GM19372 (cell line): ENCODE measurements at regions not wholly inside any gene's neighbourhood (a gene's known extent, or its start where the extent isn't known, plus 50 kb on each side); places are given as distances from the start of the nearest gene placed in this dataset.

Experiments used
- ATAC-seq: cut with Tn5 transposase; IDR thresholded peaks from one replicate; pipeline ENCODE4 v1.9.1; 2021; ENCODE audit warnings: mild to moderate bottlenecking, low read depth, moderate library complexity; ENCODE audit not compliant: unreplicated experiment

DNA sequence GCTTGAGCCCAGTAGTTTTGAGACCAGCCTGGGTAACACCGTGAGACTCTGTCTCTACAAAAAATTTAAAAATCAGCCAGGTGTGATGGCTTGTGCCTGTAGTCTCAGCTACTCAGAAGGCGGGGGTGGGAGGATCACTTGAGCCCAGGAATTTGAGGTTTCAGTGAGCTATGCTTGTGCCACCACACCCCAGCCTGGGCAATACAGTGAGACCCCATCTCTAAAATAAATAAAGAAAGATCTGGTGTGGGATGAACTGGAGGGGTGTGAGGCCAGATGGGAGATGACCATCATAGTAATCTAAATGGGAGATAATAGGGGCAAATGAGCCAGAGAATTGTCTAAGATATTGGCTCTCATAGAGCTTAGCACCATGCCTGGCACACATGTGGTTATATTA is 60.1 kb upstream of the TRABD2B start:
- ATAC-seq: no peak

DNA sequence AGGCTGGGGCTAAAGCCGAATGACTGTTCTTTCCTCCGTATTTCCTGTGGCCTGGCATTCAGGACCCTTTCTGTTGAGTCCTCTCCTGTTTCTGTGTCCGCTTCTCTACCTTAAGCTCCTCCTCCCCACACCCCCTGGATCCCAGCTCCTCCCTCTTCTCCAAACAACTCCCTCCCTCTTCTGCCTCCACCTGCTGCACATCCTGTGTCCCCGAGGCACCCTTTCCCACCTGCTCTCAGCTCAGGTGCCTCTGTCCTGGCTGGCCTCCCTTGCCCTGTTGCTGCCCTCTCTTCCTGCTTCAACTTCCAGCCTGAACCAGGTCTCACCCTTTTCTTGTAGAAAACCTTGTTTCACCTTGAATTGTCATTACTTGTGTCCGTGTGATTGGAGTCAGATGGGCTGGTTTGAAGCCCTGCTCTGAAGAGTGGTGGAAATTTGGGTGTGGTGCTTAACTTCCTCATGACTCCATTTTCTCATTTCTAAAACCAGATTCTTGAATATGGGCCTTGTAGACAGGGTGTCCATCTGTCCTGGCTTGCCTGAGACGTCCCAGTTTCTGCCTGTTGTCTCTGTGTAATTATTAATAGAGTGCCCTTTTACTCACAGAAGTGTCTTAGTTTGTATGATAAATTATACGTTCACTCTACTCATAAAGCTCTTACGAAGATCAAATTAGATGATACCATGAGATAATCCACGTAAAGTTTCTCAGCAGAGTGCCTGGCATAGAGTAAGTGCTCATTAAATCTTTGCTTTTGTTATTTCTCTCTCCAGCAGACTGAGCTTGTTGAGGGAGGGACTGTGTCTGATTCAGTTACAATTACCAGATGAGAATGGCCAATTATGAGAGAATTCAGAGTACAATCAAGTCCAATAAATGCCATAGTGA is 58.9 kb upstream of the TRABD2B start:
- ATAC-seq: no peak

DNA sequence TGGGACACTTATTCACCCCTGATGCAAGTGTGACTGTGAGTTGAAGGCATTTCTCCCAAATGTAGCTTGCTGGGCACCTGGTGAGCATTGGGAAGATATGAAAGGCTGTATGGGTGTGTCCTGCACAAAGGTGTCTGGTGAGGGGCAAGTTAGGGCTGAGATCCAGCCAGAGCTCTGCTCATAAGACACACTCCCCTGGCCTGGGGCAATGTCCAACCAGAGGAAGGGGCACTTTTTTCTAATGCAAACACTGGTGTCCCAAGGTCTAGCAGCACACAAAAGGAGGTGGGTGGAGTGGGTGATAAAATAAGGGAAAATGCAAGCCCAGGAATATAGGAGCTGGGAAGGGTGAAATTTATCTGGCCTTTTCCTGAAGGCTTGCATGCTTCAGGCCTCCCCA is 57.0 kb upstream of the TRABD2B start:
- ATAC-seq: no peak

DNA sequence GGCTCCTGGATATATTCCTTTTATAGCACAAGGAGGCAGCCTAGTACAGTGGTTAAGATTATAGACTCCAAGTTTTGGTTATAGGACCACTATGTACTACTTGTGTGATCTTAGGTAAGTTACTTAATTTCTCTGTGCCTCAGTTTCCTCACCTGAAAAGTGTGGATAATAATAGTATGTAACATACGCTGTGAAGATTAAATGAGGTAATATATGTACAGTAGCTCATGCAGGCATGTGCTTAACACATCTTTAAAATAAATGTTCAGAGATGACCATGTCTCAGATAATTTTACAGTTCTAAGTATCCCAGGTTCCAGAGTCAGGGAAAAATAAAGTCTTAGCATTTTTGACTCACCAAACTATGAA is 55.7 kb upstream of the TRABD2B start:
- no peak for ATAC-seq

DNA sequence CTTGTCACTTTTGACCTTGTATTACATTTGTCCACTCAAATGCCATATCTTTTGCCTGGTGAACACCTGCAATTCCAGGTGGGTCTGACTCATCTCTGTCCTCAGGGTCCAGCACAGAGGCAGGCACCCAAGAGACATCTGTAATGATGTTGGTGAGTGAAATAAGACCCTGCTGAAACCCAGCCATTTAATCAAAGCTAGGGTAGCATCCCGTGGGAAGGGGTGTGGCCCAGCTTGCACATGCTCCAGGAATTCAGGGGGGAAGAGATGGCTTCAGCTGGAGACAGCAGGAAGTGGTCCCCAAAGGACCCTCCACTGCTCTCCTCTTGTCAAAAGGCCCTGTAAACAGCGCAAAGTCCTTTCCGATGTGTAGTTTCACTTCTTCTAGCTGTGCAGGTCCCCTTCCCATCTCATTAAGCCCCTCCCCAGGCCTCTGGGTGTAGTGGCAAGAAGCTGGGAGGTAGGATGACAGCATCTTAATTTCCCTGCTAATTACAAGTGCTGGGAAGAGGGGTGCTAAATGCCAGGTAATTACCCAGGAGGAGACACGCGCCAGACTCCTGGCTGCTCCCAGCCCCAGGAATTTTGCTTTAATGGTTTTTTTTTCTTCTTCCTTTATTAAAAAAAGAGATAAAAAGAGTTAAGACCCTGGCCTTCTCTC is 54.4 kb upstream of the TRABD2B start:
- ATAC-seq: no peak

DNA sequence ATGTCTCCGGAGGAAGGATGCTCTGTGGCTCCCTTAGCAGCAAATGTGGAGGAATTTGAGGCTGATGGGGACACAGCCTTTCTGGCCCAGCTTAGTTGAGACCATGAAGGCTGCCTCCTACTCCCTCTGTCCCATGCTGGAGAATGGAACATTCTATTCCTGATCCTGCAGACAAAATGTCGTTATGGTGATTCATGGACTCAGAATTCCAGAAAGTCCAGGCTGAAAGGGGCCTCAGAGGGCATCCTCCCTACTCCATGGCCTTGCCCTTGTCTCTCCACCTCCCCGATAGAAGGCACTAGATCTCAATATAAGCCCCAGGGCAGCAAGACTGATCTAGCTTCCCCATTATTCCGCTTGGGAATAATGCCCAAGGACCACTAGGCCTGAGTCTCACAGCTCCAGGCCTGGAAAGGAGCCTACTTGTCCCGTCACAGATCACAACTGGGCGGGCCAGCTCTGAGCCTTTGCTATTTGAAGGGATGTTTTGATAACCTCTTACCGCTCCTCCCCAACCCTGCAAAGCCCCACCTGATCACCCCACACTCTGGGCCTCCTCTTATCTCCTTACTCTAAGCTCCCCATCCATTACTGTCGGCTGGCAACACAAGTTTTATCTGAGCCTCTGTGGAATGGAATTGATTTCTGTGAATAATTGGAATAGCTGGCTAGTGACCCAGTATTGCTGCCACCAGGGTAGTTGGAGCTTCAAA is 52.8 kb upstream of the TRABD2B start:
- ATAC-seq: no peak

DNA sequence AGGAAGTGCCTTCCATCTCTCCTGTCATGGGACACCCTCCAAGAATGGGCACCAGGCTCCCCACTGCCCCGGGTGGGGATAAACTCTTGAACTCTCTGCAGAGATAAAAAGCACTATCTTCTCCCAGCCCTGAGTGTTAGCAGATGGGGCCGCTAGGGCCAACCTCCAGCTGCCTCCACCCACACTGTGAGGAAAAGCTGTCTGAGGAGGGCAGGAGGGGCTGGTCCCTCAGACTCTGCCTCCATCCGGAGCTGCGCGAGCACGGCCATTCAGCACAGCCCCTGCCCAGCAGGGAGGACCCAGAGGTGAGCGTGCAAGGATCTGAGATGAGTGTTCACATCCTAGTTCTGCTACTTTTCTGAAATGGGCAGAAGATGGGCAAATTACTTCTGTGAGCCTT is 51.8 kb upstream of the TRABD2B start:
- no peak for ATAC-seq

DNA sequence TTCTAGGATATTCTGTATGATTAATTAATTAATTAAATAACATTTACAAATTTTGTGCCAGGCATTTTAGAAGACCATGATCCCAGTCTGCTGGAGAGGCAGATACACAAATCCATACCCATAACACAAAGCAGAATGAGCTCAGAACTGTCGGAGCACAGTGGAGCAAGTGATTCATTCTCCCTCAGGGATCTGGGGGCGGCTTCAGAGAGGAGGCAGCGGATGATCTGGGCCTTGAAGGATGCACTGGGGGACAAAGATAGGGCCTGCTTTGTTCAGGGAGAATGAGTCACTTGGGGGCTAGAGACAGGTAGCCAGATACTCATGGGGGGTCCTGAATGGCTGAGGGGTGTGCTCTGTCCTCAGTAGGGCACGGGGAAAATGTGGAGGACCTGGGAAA is 50.9 kb upstream of the TRABD2B start:
- no peak for ATAC-seq

DNA sequence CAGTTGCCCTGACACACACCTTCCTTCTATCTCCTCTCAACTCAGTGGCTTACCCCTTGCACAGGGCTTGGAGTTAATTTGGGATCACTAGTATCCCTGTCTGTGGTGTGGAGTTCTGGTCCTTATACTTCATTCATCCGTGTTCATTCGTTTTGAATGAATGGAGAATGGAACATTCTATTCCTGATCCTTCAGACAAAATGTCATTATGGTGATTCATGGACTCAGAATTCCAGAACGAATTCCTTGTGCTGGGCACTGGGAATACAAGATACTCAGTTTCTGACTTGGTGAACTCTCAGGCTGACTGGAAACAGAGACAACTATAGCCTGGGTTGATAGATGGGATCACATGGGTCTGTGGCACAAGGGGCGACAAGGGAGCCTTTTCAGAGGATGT is 49.9 kb upstream of the TRABD2B start:
- ATAC-seq: no peak
